OCI-LY7 (cell line): ENCODE measurements at regions not wholly inside any gene's neighbourhood (a gene's known extent, or its start where the extent isn't known, plus 50 kb on each side); places are given as distances from the start of the nearest gene placed in this dataset.

Source experiments
- BruUV-seq: library from RNA; stranded (reverse); fragments of 400-500 nt; replicated peaks from 2 replicates; lab custom pipeline; 2021; lab: Mats Ljungman, UMichigan
- CTCF ChIA-PET: fragments of 300-600 bp; sonication (Branson Sonifier 250); formaldehyde crosslinking; loops from one replicate; lab custom pipeline; 2022; ENCODE audit warnings: antibody characterized with exemption; ENCODE audit not compliant: unreplicated experiment; lab: Charles Lee
- POLR2A ChIA-PET: fragments of 300-600 bp; sonication (Branson Sonifier 250); formaldehyde crosslinking; loops from one replicate; lab custom pipeline; 2022; ENCODE audit warnings: antibody characterized with exemption; lab: Charles Lee
- DNase-seq: peaks from one replicate; pipeline ENCODE4 v3.0.0-alpha.2; 2015; ENCODE audit warnings: low spot score
- H2AFZ ChIP-seq: fragments of 200-600 bp; sonication (generic), shearing (Covaris generic); 2 replicates; pipeline ENCODE4 v1.6.1; 2014; ENCODE audit warnings: mild to moderate bottlenecking, antibody characterized with exemption, low read length, moderate library complexity
- H3K27ac ChIP-seq: fragments of 200-600 bp; sonication (generic); 2 replicates; pipeline ENCODE4 v1.5.1; 2014; ENCODE audit warnings: mixed run types, low read depth, mild to moderate bottlenecking, moderate library complexity, low read length, inconsistent platforms; ENCODE audit not compliant: poor library complexity, severe bottlenecking
- H3K36me3 ChIP-seq: fragments of 200-600 bp; sonication (generic); 2 replicates; pipeline ENCODE4 v1.6.1; 2014; ENCODE audit warnings: mild to moderate bottlenecking, antibody characterized with exemption, low read length, moderate library complexity, mixed read lengths; ENCODE audit not compliant: insufficient read depth
- H3K4me1 ChIP-seq: fragments of 200-600 bp; sonication (generic); 2 replicates; pipeline ENCODE4 v1.5.1; 2014; ENCODE audit warnings: mild to moderate bottlenecking, low read length; ENCODE audit not compliant: insufficient read depth, poor library complexity, severe bottlenecking
- H3K4me2 ChIP-seq: fragments of 200-600 bp; sonication (generic); 2 replicates; pipeline ENCODE4 v1.6.1; 2014; ENCODE audit warnings: mild to moderate bottlenecking, low read length
- H3K4me3 ChIP-seq: fragments of 200-600 bp; sonication (generic); 2 replicates; pipeline ENCODE4 v1.5.1; 2014; ENCODE audit warnings: mild to moderate bottlenecking, low read depth, low read length; ENCODE audit not compliant: poor library complexity, severe bottlenecking
- H3K79me2 ChIP-seq: fragments of 200-600 bp; sonication (generic); 2 replicates; pipeline ENCODE4 v1.6.1; 2016; ENCODE audit warnings: low read depth, mild to moderate bottlenecking, low read length, moderate library complexity, mixed read lengths; ENCODE audit not compliant: insufficient read depth
- H3K9me2 ChIP-seq: fragments of 200-600 bp; sonication (generic); 2 replicates; pipeline ENCODE4 v1.6.1; 2016; ENCODE audit warnings: mild to moderate bottlenecking, low read length, mixed read lengths; ENCODE audit not compliant: insufficient read depth
- H3K9me3 ChIP-seq: fragments of 200-600 bp; sonication (generic); 2 replicates; pipeline ENCODE4 v1.6.1; 2014; ENCODE audit warnings: mild to moderate bottlenecking, mixed run types, low read length, mixed read lengths
- H4K20me1 ChIP-seq: fragments of 200-600 bp; sonication (generic); 2 replicates; pipeline ENCODE4 v1.6.1; 2014; ENCODE audit warnings: mild to moderate bottlenecking, antibody characterized with exemption, low read length, moderate library complexity, mixed read lengths; ENCODE audit not compliant: insufficient read depth
- EZH2phosphoT487 ChIP-seq: fragments of 200-600 bp; sonication (generic); IDR thresholded peaks from 2 replicates; pipeline ENCODE4 v1.6.1; 2018; ENCODE audit warnings: low read depth, borderline replicate concordance, mild to moderate bottlenecking, mixed run types, antibody characterized with exemption, low read length, moderate library complexity, mixed read lengths
- intact Hi-C: fragments of 100-400 bp; cut with micrococcal nuclease; formaldehyde crosslinking; loops from one replicate; pipeline ENCODE4 v1.10.0; 2022; ENCODE audit not compliant: unreplicated experiment
- TF ChIP-seq, protein P1 (sequence below): fragments of 200-600 bp; sonication (generic); conservative IDR thresholded peaks from 2 replicates; pipeline ENCODE4 v1.5.1; 2014; ENCODE audit warnings: mild to moderate bottlenecking, antibody characterized with exemption, low read length, moderate library complexity, mixed read lengths

DNA sequence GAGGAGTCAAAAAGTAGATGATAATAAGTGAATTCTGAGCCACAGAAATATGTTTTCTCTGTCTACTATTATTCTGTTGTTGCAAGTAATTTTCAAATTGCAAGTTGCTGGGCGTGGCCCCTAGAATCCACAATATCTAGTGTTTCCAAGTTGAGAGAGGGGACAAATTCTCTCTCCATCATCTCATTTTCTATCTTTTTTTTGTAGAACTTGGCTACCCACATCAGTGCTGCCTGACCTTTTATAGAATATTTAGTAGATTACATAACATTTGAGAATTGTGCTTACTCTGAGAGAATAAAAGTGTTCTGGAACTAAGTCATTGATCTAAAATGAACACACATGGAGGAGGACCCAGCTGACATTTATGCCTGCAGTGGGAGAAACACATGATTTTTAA is 110.9 kb upstream of the CSNK1A1L start:
- Histone ChIP-seq H4K20me1 (no peaks in the 10 kb centered on the region), H3K4me2 (no peak overlapping the region), H3K9me3 (no peaks in the 10 kb centered on the region), H3K79me2 (no peaks in the 10 kb centered on the region), H3K36me3 (no peaks in the 10 kb centered on the region), H3K4me3 (no peak overlapping the region), H3K4me1 (no peaks in the 10 kb centered on the region), H2AFZ (no peak overlapping the region), H3K27ac (no peak overlapping the region), H3K9me2 (no peaks in the 10 kb centered on the region)
- DNase-seq = no peak
- BruUV-seq = no TSS peak
- ChIA-PET CTCF (no interaction called here), POLR2A (no interaction called here)
- TF ChIP-seq, protein P1, sequence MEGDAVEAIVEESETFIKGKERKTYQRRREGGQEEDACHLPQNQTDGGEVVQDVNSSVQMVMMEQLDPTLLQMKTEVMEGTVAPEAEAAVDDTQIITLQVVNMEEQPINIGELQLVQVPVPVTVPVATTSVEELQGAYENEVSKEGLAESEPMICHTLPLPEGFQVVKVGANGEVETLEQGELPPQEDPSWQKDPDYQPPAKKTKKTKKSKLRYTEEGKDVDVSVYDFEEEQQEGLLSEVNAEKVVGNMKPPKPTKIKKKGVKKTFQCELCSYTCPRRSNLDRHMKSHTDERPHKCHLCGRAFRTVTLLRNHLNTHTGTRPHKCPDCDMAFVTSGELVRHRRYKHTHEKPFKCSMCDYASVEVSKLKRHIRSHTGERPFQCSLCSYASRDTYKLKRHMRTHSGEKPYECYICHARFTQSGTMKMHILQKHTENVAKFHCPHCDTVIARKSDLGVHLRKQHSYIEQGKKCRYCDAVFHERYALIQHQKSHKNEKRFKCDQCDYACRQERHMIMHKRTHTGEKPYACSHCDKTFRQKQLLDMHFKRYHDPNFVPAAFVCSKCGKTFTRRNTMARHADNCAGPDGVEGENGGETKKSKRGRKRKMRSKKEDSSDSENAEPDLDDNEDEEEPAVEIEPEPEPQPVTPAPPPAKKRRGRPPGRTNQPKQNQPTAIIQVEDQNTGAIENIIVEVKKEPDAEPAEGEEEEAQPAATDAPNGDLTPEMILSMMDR = no peak
- no peak for TF ChIP-seq EZH2phosphoT487
- intact Hi-C loops = no loop called here

- ChIA-PET POLR2A (no interaction called here), CTCF (no interaction called here)
- Histone ChIP-seq H3K9me3 (no peaks in the 10 kb centered on the region), H4K20me1 (no peaks in the 10 kb centered on the region), H3K79me2 (no peaks in the 10 kb centered on the region), H3K27ac (no peak overlapping the region), H3K4me2 (no peak overlapping the region), H2AFZ (no peak overlapping the region), H3K9me2 (no peaks in the 10 kb centered on the region), H3K4me3 (no peak overlapping the region), H3K36me3 (no peaks in the 10 kb centered on the region), H3K4me1 (no peaks in the 10 kb centered on the region)
- TF ChIP-seq, protein P1 = no peak
- no peak for TF ChIP-seq EZH2phosphoT487
- DNase-seq = no peak
- intact Hi-C loops = no loop called here
- BruUV-seq = no TSS peak
Observed at GRCh38 chr13:37212826-37213225, 107.4 kb upstream of the CSNK1A1L start.

GRCh38 chr13:37211487-37211886 is 106.0 kb upstream of the CSNK1A1L start:
- no peak overlapping the region for H2AFZ ChIP-seq
- no peak overlapping the region for H3K4me3 ChIP-seq
- no peaks in the 10 kb centered on the region for H3K9me2 ChIP-seq
- H3K79me2 ChIP-seq = no peaks in the 10 kb centered on the region
- no peak overlapping the region for H3K27ac ChIP-seq
- H4K20me1 ChIP-seq = no peaks in the 10 kb centered on the region
- H3K4me2 ChIP-seq = no peak overlapping the region
- TF ChIP-seq, protein P1 = no peak
- TF ChIP-seq EZH2phosphoT487 = no peak
- ChIA-PET POLR2A (no interaction called here), CTCF (no interaction called here)
- no peak for DNase-seq
- no TSS peak for BruUV-seq
- H3K4me1 ChIP-seq = no peaks in the 10 kb centered on the region
- H3K36me3 ChIP-seq = no peaks in the 10 kb centered on the region
- H3K9me3 ChIP-seq = no peaks in the 10 kb centered on the region
- intact Hi-C loops = no loop called here
